ENCODE measurements at regions not wholly inside any gene's neighbourhood (a gene's known extent, or its start where the extent isn't known, plus 50 kb on each side); places are given as distances from the start of the nearest gene placed in this dataset.
"Not testable (repeated sequence)": the region's sequence is repeated elsewhere in the genome, so short reads cannot be mapped to it uniquely, and the experiment has no call there.

GRCh38 chr13:90943946-90944345 lies 403.5 kb upstream of the MIR17HG start:
- ChIA-PET CTCF (no interaction called here), POLR2A (no interaction called here)
- Histone ChIP-seq H3K4me3 (no peak overlapping the region), H3K27ac (no peak overlapping the region), H3K4me1 (0 out of 3 replicates have a peak, but pooled peaks cover 4% of the 10 kb centered on the region), H3K4me2 (no peak overlapping the region), H3K9me3 (no peaks in the 10 kb centered on the region)
- ATAC-seq (no peak), FAIRE-seq (no peak), DNase-seq (ENCODE audit: low read depth in 1 of 2, low spot score in 1 of 2) (no peak)
- TF ChIP-seq ZC3H11A (IDR thresholded peaks at IDR 0.05) (no peak), MAZ (IDR thresholded peaks at IDR 0.05; ENCODE audit: borderline replicate concordance, low read depth, low read length) (no peak), CHD2 (IDR thresholded peaks at IDR 0.05; ENCODE audit: low read length, partially characterized antibody) (no peak), MYC (IDR thresholded peaks at IDR 0.05; ENCODE audit: borderline replicate concordance, low read length) (no peak), USF2 (IDR thresholded peaks at IDR 0.05) (no peak), JUNB (IDR thresholded peaks at IDR 0.05) (no peak), CBX2 (IDR thresholded peaks at IDR 0.05; ENCODE audit: borderline replicate concordance, low read depth) (no peak), CTCF (IDR thresholded peaks at IDR 0.05) (no peak), KDM5A (IDR thresholded peaks at IDR 0.05) (no peak), FOSL2 (IDR thresholded peaks at IDR 0.05) (no peak), FOSL2 (CRISPR knock-in tag; IDR thresholded peaks at IDR 0.05) (no peak), SMC3 (IDR thresholded peaks at IDR 0.05) (no peak), RCOR1 (IDR thresholded peaks at IDR 0.05; ENCODE audit: low read depth, low read length) (no peak), RARB (CRISPR knock-in tag; IDR thresholded peaks at IDR 0.05) (no peak), RNF2 (IDR thresholded peaks at IDR 0.05; ENCODE audit: borderline replicate concordance, low read depth) (no peak), ATOH8 (CRISPR knock-in tag; IDR thresholded peaks at IDR 0.05; ENCODE audit: low read depth) (no peak), NR3C1 (IDR thresholded peaks at IDR 0.05) (no peak)
- TF ChIP-seq, protein P1, sequence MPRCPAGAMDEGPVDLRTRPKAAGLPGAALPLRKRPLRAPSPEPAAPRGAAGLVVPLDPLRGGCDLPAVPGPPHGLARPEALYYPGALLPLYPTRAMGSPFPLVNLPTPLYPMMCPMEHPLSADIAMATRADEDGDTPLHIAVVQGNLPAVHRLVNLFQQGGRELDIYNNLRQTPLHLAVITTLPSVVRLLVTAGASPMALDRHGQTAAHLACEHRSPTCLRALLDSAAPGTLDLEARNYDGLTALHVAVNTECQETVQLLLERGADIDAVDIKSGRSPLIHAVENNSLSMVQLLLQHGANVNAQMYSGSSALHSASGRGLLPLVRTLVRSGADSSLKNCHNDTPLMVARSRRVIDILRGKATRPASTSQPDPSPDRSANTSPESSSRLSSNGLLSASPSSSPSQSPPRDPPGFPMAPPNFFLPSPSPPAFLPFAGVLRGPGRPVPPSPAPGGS (IDR thresholded peaks at IDR 0.05): no peak
- 66% methylated on average over 4 of the region's 4 CpGs for WGBS (ENCODE audit: missing lambda C conversion rate)

DNA sequence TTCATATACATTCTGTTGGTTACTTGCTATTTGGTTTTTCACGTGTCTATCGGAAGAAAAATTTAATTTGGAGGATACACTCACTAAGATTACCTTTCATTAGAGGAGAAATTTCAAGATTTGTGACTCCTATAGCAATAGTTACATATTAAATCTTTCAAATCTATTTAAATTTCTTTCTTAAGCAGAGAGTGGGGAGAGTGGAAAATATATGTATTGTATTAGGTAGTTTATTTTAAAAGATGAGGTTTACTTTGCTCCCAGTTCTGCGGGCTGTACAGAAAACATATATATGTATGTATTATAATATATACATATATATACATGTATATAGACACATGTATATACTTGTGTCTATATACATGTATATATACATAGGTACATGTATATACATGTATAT lies 402.3 kb upstream of the MIR17HG start:
- H3K4me2 ChIP-seq; H3K9me3 ChIP-seq; POLR2A ChIA-PET; FAIRE-seq; ATAC-seq; H3K4me3 ChIP-seq; H3K27ac ChIP-seq; DNase-seq (ENCODE audit: low read depth in 1 of 2, low spot score in 1 of 2); CTCF ChIA-PET: not testable (repeated sequence)
- H3K4me1 ChIP-seq: peaks cover 16% of the 10 kb centered on the region
- 89% methylated on average over 3 of the region's 3 CpGs for WGBS (ENCODE audit: missing lambda C conversion rate)

- POLR2A ChIA-PET; DNase-seq (ENCODE audit: low read depth in 1 of 2, low spot score in 1 of 2); H3K4me2 ChIP-seq; H3K4me3 ChIP-seq; ATAC-seq; H3K9me3 ChIP-seq; CTCF ChIA-PET; FAIRE-seq: not testable (repeated sequence)
- peak overlapping the region in 1 of 2 experiments; percentile 81; a peak in 2 of 6 replicates for H3K27ac ChIP-seq
- H3K4me1 ChIP-seq: peaks cover 25% of the 10 kb centered on the region
- 92% methylated on average over 5 of the region's 5 CpGs for WGBS (ENCODE audit: missing lambda C conversion rate)
Observed at GRCh38 chr13:90946125-90946524, 401.4 kb upstream of the MIR17HG start.
